ENCODE measurements at regions not wholly inside any gene's neighbourhood (a gene's known extent, or its start where the extent isn't known, plus 50 kb on each side); places are given as distances from the start of the nearest gene placed in this dataset.
"Not testable (repeated sequence)": the region's sequence is repeated elsewhere in the genome, so short reads cannot be mapped to it uniquely, and the experiment has no call there.

GRCh38 chr4:189233754-189234153, 706.9 kb upstream of the FRG1 start:
- H3K36me3 ChIP-seq (ENCODE audit: control insufficient read depth, insufficient read depth, low read length); H3K4ac ChIP-seq (ENCODE audit: low read depth, low read length); dilution Hi-C loops (cut with HindIII; ENCODE audit: low sequenced_read_pairs, unreplicated experiment); H3K27ac ChIP-seq (ENCODE audit: insufficient read depth, low read length); H3K4me2 ChIP-seq (ENCODE audit: low read depth, low read length); POLR2A ChIA-PET (ENCODE audit: unreplicated experiment); H3K56ac ChIP-seq (ENCODE audit: extremely low read depth, insufficient read depth, low read length); H3K9me3 ChIP-seq (ENCODE audit: control insufficient read depth, insufficient read depth, low read length); H4K8ac ChIP-seq (ENCODE audit: low read depth in 2 of 2, low read length in 2 of 2); H3K4me3 ChIP-seq (ENCODE audit: insufficient read depth, low read depth, low read length); ATAC-seq (ENCODE audit: low read depth); DNase-seq; H2BK5ac ChIP-seq (ENCODE audit: low read depth, low read length, poor library complexity, severe bottlenecking); H3K27me3 ChIP-seq (ENCODE audit: control insufficient read depth, insufficient read depth, low read length); H3K14ac ChIP-seq (replicated peaks; ENCODE audit: low read depth, low read length); H4K91ac ChIP-seq (ENCODE audit: insufficient read depth, low read depth, low read length); H3K9me1 ChIP-seq (ENCODE audit: insufficient read depth, low read length); intact Hi-C loops (cut with micrococcal nuclease); H2BK20ac ChIP-seq (ENCODE audit: low read depth, low read length); H3K9ac ChIP-seq (ENCODE audit: low read depth, low read length); H4K20me1 ChIP-seq (ENCODE audit: insufficient read depth, low read length); H2BK120ac ChIP-seq (ENCODE audit: low read depth, low read length); H4K5ac ChIP-seq (ENCODE audit: low read depth, low read length); in situ Hi-C loops (cut with MboI; ENCODE audit: low sequenced_read_pairs); H2BK15ac ChIP-seq (ENCODE audit: low read depth, low read length); H3K79me1 ChIP-seq (ENCODE audit: low read depth in 1 of 2, low read length in 2 of 2); H2AK9ac ChIP-seq (replicated peaks; ENCODE audit: low read depth, low read length, poor library complexity); H3K4me1 ChIP-seq (ENCODE audit: control insufficient read depth, insufficient read depth, low read length); H3K23ac ChIP-seq (ENCODE audit: low read depth, low read length); CTCF ChIA-PET; BruUV-seq (replicated peaks); H3K18ac ChIP-seq (ENCODE audit: low read depth, low read length); H2AK5ac ChIP-seq (ENCODE audit: low read depth, low read length); H2AFZ ChIP-seq (replicated peaks; ENCODE audit: low read length, poor library complexity): not testable (repeated sequence)
- WGBS, 2 experiments (ENCODE audit: extremely low coverage in 2 of 2, insufficient read length in 1 of 2), result no CpG with 5 or more reads among the region's 1 CpG

DNA sequence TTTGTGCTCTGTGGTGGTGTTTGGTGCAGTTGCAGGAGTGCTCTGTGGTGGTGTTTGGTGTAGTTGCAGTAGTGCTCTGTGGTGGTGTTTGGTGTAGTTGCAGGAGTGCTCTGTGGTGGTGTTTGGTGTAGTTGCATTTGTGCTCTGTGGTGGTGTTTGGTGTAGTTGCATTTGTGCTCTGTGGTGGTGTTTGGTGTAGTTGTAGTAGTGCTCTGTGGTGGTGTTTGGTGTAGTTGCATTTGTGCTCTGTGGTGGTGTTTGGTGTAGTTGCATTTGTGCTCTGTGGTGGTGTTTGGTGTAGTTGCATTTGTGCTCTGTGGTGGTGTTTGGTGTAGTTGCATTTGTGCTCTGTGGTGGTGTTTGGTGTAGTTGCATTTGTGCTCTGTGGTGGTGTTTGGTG, 705.7 kb upstream of the FRG1 start:
- dilution Hi-C loops (cut with HindIII; ENCODE audit: low sequenced_read_pairs, unreplicated experiment); H3K9ac ChIP-seq (ENCODE audit: low read depth, low read length); H3K4me1 ChIP-seq (ENCODE audit: control insufficient read depth, insufficient read depth, low read length); H3K27ac ChIP-seq (ENCODE audit: insufficient read depth, low read length); intact Hi-C loops (cut with micrococcal nuclease); H2AK5ac ChIP-seq (ENCODE audit: low read depth, low read length); H2BK15ac ChIP-seq (ENCODE audit: low read depth, low read length); H3K4me2 ChIP-seq (ENCODE audit: low read depth, low read length); H3K56ac ChIP-seq (ENCODE audit: extremely low read depth, insufficient read depth, low read length); H3K36me3 ChIP-seq (ENCODE audit: control insufficient read depth, insufficient read depth, low read length); H3K4ac ChIP-seq (ENCODE audit: low read depth, low read length); DNase-seq; ATAC-seq (ENCODE audit: low read depth); H4K91ac ChIP-seq (ENCODE audit: insufficient read depth, low read depth, low read length); H4K20me1 ChIP-seq (ENCODE audit: insufficient read depth, low read length); H3K9me1 ChIP-seq (ENCODE audit: insufficient read depth, low read length); H3K23ac ChIP-seq (ENCODE audit: low read depth, low read length); POLR2A ChIA-PET (ENCODE audit: unreplicated experiment); H2BK20ac ChIP-seq (ENCODE audit: low read depth, low read length); H2BK120ac ChIP-seq (ENCODE audit: low read depth, low read length); H3K14ac ChIP-seq (replicated peaks; ENCODE audit: low read depth, low read length); H2AK9ac ChIP-seq (replicated peaks; ENCODE audit: low read depth, low read length, poor library complexity); CTCF ChIA-PET; H3K27me3 ChIP-seq (ENCODE audit: control insufficient read depth, insufficient read depth, low read length); H3K18ac ChIP-seq (ENCODE audit: low read depth, low read length); H3K79me1 ChIP-seq (ENCODE audit: low read depth in 1 of 2, low read length in 2 of 2); H2AFZ ChIP-seq (replicated peaks; ENCODE audit: low read length, poor library complexity); in situ Hi-C loops (cut with MboI; ENCODE audit: low sequenced_read_pairs); BruUV-seq (replicated peaks); H2BK5ac ChIP-seq (ENCODE audit: low read depth, low read length, poor library complexity, severe bottlenecking); H3K4me3 ChIP-seq (ENCODE audit: insufficient read depth, low read depth, low read length); H3K9me3 ChIP-seq (ENCODE audit: control insufficient read depth, insufficient read depth, low read length); H4K8ac ChIP-seq (ENCODE audit: low read depth in 2 of 2, low read length in 2 of 2); H4K5ac ChIP-seq (ENCODE audit: low read depth, low read length): not testable (repeated sequence)

All from IMR-90 (cell line).